Stimulated activated CD8-positive, alpha-beta memory T cell treated with anti-CD3 and anti-CD28 coated beads, Interleukin-7, amount 100 ng/mL, for 4 hours (primary cell): ENCODE measurements at regions not wholly inside any gene's neighbourhood (a gene's known extent, or its start where the extent isn't known, plus 50 kb on each side); places are given as distances from the start of the nearest gene placed in this dataset.
"Not testable (repeated sequence)": the region's sequence is repeated elsewhere in the genome, so short reads cannot be mapped to it uniquely, and the experiment has no call there.

Experiments used
- DNase-seq, 2 donors: peaks; one replicate each; pipeline ENCODE4 v3.0.0-alpha.2; 2020; ENCODE audit warnings: low read depth in 2 of 2

DNA sequence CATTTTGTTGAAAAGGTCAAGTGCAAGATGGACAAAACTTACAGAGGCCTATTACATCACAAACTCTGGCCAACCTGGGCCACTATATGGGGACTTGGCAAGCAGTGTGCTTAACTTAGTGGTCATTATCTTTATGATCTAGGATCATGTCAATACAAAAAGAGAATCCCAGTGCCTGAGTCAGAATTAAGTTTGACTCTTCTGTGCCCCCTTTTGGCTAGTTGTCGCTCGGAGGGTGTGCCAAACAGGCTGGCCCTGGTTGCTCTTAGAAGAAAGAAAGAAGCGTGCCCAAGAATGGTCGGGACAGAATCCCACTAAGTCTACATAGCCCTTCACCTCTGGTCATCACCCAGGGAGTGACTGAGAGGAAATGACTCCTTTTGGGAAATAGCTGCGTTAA, 100.1 kb downstream of the EIF4E start:
- peak; percentile 6 to 8 for DNase-seq

DNA sequence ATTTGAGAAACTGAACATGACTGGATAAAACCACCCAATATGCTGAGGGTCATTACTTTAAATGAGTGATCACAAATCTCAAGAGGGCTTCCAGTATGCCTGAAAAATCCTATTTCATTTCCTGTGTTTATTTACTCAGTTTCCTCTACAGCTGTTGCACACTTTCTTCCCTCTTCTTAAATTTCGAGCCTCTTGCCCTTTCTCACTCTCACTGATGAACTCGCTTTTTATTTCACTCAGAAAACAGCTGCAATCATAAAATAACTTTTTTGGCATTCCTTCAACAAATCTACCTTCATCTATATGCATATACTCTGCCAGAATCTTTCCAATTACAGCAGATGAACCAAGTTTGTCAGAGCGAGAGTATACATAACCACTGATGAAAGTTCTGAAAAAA, 101.3 kb downstream of the EIF4E start:
- no peak for DNase-seq

DNA sequence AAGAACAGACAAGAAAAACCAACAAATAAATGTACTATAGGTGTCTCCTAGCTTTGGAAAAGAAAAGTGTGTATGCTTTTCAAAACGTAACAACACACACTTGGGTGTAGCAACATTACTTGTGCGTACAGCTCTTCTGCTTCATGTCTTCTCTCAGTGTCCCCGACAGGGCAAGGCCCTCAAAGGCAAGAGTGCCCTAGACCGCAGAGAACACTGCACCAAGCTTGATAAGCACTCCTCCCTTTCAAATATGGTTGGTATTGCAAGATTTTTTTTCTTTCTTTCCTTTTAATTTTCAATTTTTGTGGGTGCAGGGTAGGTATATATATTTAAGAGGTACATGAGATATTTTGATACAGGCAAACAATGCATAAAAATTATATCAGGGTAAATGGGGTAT, 106.8 kb downstream of the EIF4E start:
- DNase-seq, result no peak

DNA sequence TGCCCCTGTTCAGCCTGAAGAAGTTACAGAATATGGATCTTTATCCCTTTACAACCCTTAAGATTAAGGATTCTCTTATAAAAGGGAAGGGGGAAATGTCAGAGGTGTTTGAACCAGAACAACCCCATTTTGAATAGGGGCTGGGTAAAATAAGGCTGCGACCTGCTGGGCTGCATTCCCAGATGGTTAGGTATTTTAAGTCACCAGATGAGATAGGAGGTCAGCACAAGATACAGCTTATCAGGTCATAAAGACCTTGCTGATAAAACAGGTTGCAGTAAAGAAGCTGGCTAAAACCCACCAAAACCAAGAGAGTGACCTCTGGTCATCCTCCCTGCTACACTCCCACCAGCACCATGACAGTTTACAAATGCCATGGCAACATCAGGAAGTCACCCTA, 110.8 kb downstream of the EIF4E start:
- DNase-seq, result not testable (repeated sequence)

DNA sequence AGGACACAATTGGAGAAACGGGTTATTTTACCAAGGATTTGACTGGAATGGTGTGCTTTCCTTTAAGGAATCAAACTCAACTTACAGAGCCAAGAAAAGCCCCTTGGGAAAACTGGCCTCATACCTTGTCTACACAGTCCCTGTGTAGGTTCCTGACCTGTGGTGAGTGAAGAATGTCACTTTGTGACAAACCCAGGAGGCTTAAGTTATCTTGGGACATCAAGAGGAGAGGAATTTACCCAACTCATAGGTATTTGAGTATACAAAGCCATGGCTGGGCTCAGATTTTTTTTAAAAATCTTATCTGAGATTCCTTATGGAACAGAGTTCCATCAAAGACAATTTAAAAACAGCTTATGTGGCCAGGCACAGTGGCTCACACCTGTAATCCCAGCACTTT, 112.1 kb downstream of the EIF4E start:
- DNase-seq, result no peak

DNA sequence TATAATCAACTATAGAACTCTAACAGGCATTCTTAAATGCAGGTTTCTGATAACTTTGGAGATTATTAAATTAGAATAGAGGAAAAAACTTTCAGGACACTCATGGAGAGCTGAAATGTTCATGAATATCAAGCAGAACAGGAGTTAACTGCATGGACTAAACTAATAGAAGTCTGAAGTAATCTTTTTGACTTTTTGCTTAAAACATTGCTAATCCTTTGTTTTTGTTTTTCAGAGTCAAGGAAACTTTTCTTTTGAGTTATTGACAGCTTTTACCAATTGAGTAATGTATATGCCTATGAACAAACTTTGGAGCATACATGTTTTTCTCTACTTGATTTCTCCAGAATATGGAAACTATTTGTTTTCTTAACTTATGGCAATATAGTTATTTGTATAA, 112.5 kb downstream of the EIF4E start:
- no peak for DNase-seq

DNA sequence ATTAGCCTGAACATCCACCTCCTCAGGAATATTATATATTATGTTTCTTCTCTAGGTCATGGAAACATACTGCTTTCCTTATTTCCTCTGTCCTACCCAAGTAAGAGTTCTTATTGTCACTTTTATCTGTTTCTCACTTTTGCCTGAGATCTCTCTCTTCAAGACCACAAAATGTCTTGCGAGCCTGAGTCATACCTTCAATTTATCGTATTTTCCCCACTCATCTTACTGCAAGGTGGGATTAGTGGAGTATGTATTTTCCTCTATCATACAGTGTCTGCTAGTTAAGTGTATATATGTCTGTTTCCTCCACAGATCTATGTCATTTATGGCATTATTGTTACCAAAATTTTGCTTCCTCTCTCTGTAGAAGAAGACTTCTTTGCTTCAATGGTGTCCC, 124.5 kb downstream of the EIF4E start:
- no peak for DNase-seq

DNA sequence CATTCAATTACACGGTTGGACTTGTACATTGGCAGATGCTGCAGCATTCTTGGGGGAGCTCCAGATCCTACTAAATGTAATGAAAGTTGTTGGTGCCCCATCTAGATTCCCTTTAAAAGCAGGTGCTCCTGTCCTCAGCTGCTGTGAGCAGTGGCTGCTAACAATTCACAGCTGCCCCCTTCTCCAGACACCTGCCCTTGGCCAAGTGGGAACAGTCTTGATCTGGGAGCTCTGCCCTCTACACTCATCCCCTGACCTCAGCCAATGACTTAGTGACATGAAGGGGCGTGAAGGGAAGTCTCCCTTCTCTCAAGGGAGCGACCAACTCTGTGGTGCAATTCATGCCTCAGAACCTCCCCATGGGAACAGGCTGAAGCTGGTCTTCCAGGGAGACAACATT, 125.7 kb downstream of the EIF4E start:
- no peak for DNase-seq

DNA sequence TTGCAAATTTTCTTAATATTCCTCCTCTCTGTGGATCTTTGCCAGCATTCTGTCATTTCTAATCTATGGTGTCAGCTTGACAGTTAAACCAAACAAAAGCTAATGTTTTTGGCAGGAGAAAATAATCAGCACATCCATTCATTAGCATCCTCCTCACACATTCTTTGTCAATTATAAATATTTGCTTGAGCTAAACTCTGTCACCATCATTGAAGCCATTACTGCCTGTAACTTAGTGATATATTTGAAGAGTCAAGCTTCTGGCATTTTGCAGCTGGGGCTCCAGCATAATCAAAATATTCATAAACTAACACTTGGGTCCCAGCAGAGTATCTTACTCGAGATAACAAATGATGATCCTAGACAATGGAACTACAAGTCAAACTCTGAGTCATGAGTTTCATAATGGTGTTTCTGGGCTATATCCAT, 126.1 kb downstream of the EIF4E start:
- no peak for DNase-seq

DNA sequence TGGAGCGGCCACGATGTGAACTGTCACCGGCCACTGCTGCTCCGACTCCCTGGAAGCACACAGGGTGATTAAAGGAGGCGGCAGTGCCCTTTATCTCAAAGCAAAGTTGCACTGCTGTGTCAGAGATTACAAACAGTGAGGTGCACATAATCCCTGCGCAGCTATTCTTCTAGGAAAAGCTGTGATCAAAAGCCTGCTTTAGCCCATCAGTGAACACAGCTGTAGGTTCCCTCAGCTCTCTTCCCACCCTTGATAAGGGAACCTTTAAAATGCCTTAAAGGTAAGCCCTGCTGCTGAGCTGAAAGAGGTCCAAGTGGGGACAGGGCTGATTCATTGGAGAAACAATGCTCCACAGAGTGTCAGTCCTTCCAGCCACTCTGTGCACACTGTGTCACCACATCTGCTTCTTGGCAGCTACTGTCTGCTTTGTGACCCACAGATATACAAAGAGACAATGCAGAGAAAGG, 127.6 kb downstream of the EIF4E start:
- DNase-seq, result no peak

DNA sequence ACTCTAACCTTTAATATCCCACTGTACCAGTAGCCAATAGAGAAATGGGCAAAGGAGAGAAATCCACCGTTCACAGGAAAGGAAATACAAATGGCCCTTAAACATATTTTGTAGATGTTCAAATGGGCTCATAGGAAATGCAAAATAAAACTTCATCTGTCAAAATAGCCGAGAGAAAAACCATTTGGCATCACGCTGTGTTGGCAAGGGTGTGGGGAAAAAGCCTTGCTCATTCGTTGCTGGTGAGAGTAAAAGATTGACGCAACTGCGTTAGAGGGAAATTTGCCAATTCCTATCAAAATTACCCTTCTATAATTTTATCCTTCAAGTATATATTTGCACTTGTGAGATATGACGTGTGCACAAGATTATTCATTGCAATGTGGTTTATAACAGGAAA, 131.9 kb downstream of the EIF4E start:
- DNase-seq, result no peak

DNA sequence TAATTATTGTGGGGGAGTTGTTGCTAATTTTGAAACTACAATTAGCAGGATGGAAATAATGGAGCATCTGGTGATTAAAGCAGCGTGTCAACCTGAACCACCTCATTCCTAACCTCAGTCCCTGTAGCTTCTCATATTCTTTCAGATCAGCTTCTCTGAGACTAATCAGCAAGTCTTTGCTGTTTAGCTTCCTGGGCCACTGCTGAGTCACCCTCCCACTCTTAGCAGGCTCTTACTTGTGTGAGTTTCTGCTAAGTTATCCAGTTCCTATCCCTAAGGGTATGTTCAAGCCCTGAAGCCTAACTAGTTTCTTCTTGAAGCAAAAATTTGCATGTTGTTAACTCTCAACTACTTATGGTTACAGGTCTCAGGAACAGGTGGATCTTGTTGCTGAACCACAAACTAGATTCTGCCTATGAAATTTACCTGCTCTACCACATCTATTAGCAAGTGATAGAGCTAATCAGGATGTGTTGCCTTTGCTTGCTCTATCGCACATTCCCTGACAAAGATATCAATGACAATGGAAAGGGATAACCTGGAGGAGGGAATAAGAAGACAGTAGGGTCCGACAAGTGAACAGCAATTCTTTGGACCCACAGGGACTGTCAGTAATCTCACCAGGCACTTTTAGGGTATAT, 134.2 kb downstream of the EIF4E start:
- peak; percentile 6 for DNase-seq

DNA sequence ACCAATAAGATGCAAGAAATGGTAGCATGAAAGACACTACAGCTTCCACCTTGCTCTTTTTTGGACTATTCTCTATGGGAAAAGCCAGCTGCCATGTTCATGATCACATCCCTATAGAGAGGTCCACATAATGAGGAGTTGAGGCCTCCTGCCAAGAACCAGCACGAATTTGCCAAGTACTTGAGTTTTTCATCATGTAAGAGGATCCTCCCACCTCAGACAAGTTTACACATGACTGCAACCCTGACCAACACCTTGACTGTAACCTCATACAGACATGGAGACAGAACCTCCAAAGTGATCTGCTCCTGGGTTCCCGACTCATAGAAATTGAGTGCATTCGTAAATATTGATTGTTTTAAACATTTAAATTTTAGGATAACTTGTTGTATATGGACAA, 135.2 kb upstream of the TSPAN5 start:
- no peak for DNase-seq

DNA sequence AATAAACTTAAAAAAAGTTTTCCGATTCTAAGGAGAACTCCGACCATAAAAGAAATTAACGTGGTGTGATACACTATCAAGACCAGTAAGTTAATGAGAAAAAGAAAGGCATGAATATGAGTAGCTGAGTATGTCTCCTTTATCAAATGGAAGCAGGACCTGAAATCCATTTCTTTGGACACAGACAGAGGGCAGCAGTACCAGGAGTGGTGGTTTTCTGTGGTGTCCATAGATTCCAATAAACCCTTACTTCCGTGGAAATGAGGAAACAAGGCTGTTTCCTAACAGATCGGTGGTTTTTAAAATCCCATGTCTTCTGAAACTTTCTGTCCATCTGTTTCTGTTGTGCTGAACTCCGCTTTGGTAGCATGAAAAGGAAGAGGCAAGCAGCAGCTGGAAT, 128.5 kb upstream of the TSPAN5 start:
- no peak for DNase-seq

DNA sequence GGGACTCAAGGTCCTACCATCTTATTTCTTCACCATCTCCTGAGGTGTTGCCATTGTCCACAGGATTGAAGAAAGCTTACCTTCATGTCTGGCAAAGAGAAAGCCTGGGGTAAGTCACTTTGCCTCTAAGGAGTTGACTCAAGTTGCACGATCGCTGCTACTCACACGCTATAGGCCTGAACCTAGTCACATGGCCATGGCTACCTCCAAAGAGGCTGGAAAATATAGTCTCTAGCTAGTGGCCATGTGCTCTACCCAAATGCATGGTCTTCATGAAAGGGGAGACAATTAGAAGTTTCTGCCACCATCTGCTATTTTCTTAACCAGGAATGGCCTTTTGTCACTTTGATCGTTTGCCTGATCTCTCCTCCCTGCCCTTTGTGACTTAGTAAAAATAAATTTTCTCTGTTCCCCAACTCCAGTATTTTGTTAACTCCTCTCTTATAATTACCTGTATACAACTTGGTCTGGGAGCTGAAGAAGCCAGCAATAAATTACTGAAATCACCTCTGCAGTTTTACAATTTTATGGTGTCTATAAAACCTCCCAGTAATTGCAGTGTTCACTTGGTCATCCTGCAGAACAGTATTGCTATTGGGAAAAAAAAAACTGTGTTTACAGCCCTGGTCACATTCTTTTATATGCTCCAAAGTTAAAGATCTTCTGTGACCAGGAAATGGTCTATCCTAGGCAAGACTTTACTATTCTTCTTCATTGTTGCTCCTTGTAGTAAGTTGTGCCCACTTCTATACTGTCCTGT, 126.7 kb upstream of the TSPAN5 start:
- DNase-seq, result no peak

DNA sequence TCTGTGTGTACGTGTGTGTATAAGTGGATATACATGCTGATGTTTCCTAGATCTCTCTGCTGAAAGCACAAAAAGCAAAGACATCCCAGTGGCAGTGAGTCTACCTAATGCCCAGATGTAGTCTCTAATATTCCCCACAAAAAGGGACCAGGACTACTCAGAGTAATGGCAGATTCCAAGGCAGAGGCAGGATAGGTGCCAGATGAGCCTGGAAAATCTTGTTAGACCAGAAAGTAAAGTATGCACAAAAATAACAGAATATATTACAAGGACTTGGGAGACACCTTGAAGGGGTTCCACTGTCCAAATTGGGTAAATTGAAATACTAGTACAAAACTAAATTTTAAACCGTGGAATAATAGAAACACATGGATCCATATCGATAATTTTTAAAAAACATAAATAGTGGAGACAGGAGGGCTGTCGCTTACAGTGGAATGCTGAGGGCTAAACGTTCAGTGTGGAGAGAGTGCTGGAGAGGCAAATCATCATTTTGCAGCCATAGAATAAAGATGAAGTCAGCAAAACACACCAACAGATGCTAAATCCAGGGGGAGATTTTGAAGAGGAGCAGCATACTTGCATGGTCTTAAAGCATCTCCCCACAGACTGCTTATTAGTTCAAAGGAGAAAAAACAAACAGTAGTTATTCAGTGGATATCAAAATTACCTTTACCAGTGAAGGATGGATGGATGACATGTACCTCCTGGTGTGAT, 123.4 kb upstream of the TSPAN5 start:
- no peak for DNase-seq

DNA sequence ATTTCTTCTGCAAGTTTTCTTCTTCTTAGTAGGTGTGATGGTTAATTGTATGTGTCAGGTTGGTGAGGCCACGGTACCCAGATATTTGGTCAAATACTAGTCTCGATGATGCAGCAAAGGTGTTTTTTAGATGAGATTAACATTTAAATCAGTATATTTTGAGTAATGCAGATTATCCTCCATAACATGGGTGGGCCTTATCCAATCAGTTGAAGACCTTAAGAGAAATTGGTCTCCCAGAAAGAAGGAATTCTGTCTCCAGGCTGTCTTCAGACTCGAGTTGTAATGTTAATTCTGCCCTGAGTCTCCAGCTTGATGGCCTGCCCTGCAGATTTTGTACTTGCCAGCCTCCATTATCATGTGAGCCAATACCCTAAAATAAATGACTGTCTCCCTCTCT, 122.5 kb upstream of the TSPAN5 start:
- DNase-seq, result no peak

DNA sequence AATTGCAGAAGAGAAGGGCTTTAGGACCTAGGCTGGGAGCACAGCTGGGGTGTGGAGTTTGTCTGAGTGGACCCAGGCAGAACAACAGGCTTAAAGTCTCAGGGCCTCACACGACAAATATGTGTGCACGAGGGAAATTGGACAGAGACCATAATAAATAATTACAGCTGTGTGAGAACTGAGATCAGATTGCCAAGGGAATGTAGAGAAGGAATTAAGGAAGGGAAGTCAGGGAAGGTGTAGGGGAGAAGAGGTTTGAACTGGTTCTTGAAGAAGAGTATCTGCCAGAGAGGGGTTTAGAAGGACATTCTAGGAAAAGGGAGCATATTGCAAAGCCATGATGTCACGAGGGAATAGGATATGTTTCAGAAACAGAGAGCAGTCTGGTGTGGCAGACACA, 120.7 kb upstream of the TSPAN5 start:
- no peak for DNase-seq

DNA sequence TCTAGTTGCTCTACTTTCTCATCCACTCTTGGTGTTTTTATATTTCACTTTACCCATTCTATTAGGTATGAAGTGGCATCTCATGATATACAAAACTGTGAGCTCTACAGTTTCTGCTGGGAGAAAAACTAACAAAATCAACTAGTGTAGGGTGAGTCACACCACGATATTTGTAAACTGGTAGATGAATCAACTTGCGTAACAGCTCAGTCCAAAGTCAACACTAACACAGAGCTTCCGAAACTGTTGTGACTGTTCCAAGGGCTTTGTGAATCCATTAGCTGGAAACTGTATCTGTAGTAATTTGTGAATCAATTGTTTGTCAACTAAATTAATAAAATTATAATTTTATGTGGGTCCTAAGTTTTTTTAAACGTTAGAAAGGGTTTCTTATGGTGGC, 119.8 kb upstream of the TSPAN5 start:
- DNase-seq, result no peak

DNA sequence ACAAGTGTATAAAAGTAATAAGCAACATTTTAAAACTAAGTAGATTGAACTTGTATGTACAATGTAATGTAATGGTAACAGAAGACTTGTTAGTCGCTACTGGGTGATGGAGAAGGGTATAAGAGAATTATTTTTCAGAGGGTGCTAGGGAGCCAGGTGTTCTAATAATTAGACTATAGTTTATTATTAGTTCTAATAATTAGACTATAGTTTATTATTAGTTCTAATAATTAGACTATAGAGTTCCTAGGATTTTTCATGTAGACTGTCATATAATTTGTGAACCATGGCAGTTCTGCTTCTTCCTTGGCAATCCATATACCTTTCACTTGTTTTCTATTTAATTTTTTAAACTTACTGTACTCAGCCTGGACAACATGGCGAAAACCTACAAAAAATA, 117.3 kb upstream of the TSPAN5 start:
- no peak for DNase-seq

DNA sequence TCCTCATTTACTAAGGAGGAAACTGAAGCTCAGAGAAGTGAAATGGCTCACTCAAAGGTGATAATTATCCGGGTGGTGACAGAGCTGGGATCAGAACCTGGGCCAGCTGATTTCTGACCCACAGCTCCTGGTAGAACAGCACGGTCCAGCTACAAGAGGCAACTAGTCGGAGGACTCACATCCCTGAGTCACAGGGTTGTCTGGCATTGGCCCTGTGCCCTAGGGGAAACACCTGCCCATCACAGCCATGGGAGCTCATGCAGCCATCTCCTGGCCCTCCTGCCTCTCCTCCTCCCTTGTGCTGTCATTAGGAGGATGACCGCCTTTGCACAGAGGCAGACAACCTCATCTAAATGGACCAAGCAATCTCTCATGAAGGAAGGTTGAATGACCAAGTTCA, 115.2 kb upstream of the TSPAN5 start:
- DNase-seq, result no peak

DNA sequence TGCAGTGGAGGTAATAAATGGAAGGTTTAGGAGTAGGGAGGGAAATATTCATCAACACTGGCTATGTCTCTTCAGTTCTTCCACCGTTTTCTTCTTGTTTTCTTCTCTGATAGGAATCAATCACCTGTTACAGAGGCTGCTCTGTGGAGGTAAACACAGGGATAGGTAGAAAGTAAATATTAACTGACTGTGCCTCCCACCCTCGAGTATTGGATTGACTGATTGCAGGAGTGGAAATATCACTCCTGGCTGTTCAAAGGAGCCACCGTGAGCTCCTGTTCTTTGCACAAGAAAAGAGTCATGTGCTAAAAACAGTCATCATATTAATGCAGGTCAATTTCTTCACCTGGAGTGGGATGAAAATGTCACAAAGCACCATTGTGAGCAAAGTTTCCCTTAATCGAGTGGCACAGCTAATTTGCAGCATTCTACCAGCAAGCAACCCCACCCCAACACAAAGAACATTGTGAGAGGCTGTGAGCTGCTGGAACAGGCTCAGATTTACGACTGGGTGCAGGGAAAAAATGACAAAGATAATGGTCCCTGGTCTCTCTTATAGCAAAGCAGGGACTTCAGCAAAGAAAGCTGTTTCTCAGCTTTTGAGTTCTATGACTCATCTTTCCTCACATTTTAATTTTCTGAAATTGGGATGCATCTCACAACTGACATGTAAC, 113.7 kb upstream of the TSPAN5 start:
- DNase-seq, result no peak
